Astrocyte (in vitro differentiated cells and primary cell): ENCODE measurements at regions not wholly inside any gene's neighbourhood (a gene's known extent, or its start where the extent isn't known, plus 50 kb on each side); places are given as distances from the start of the nearest gene placed in this dataset.

Experiments used
- DNase-seq: peaks from one replicate; pipeline ENCODE4 v3.0.0-alpha.2; 2010; ENCODE audit warnings: low read depth
- FAIRE-seq: peaks from 2 replicates; lab custom pipeline; 2011; peaks lifted over from hg19 to GRCh38; lab: Jason Lieb, UNC
- H2AFZ ChIP-seq: 2 replicates; pipeline ENCODE4 v1.6.0; 2012; ENCODE audit warnings: low read depth, low read length, inconsistent platforms
- H3K27ac ChIP-seq: 2 replicates; pipeline ENCODE4 v1.5.1; 2011; ENCODE audit warnings: low read depth, low read length, inconsistent platforms
- H3K27me3 ChIP-seq: 2 replicates; pipeline ENCODE4 v1.6.0; 2011; ENCODE audit warnings: low read length, inconsistent platforms; ENCODE audit not compliant: insufficient read depth
- H3K36me3 ChIP-seq: 2 replicates; pipeline ENCODE4 v1.5.1; 2011; ENCODE audit warnings: low read length, inconsistent platforms; ENCODE audit not compliant: insufficient read depth
- H3K4me1 ChIP-seq: 2 replicates; pipeline ENCODE4 v1.5.1; 2011; ENCODE audit warnings: low read length, inconsistent platforms; ENCODE audit not compliant: insufficient read depth
- H3K4me2 ChIP-seq: 2 replicates; pipeline ENCODE4 v1.6.0; 2012; ENCODE audit warnings: low read length, inconsistent platforms
- H3K4me3 ChIP-seq: 2 replicates; pipeline ENCODE4 v1.5.1; 2011; ENCODE audit warnings: low read depth, mild to moderate bottlenecking, low read length, inconsistent platforms; ENCODE audit not compliant: insufficient read depth
- H3K79me2 ChIP-seq: 2 replicates; pipeline ENCODE4 v1.6.0; 2012; ENCODE audit warnings: mild to moderate bottlenecking, low read length, inconsistent platforms; ENCODE audit not compliant: insufficient read depth
- H3K9ac ChIP-seq: 2 replicates; pipeline ENCODE4 v1.6.0; 2012; ENCODE audit warnings: mild to moderate bottlenecking, low read length, inconsistent platforms
- H3K9me3 ChIP-seq: 2 replicates; pipeline ENCODE4 v1.5.1; 2012; ENCODE audit warnings: low read depth, mild to moderate bottlenecking, low read length, inconsistent platforms; ENCODE audit not compliant: insufficient read depth
- H4K20me1 ChIP-seq: 2 replicates; pipeline ENCODE4 v1.6.0; 2012; ENCODE audit warnings: low read length, inconsistent platforms; ENCODE audit not compliant: insufficient read depth
- H3K27ac Mint-ChIP-seq: one replicate; pipeline ENCODE4 v1.8.0; 2021; ENCODE audit warnings: mild to moderate bottlenecking, mixed read lengths; ENCODE audit not compliant: unreplicated experiment
- H3K27me3 Mint-ChIP-seq: one replicate; pipeline ENCODE4 v1.8.0; 2021; ENCODE audit warnings: low read depth, mixed read lengths; ENCODE audit not compliant: unreplicated experiment
- H3K36me3 Mint-ChIP-seq: one replicate; pipeline ENCODE4 v1.8.0; 2021; ENCODE audit warnings: low read depth, mixed read lengths; ENCODE audit not compliant: unreplicated experiment
- H3K4me1 Mint-ChIP-seq: one replicate; pipeline ENCODE4 v1.8.0; 2021; ENCODE audit warnings: low read depth, mixed read lengths; ENCODE audit not compliant: unreplicated experiment
- H3K4me3 Mint-ChIP-seq: one replicate; pipeline ENCODE4 v1.8.0; 2021; ENCODE audit warnings: mild to moderate bottlenecking, moderate library complexity, mixed read lengths; ENCODE audit not compliant: unreplicated experiment
- H3K9me3 Mint-ChIP-seq: one replicate; pipeline ENCODE4 v1.8.0; 2021; ENCODE audit warnings: mild to moderate bottlenecking, mixed read lengths; ENCODE audit not compliant: unreplicated experiment
- CTCF ChIP-seq: IDR thresholded peaks from 2 replicates; pipeline ENCODE4 v1.5.1; 2011; ENCODE audit warnings: low read depth, mild to moderate bottlenecking, inconsistent platforms, low read length, moderate library complexity; ENCODE audit not compliant: insufficient read depth
- EZH2 ChIP-seq: IDR thresholded peaks from 2 replicates; pipeline ENCODE4 v1.6.1; 2012; ENCODE audit warnings: mild to moderate bottlenecking, low read length, inconsistent platforms; ENCODE audit not compliant: insufficient read depth

- no peak overlapping the region for H3K27ac ChIP-seq
- H3K36me3 ChIP-seq = no peaks in the 10 kb centered on the region
- Mint-ChIP-seq H3K4me3 (no peak overlapping the region), H3K4me1 (no peaks in the 10 kb centered on the region), H3K27ac (no peak overlapping the region), H3K36me3 (no peaks in the 10 kb centered on the region), H3K27me3 (peaks cover 69% of the 10 kb centered on the region), H3K9me3 (peaks cover 2% of the 10 kb centered on the region)
- no peak overlapping the region for H3K9ac ChIP-seq
- TF ChIP-seq EZH2 = no peak
- no peak for TF ChIP-seq CTCF
- H3K4me2 ChIP-seq = no peak overlapping the region
- no peaks in the 10 kb centered on the region for H3K9me3 ChIP-seq
- H4K20me1 ChIP-seq = no peaks in the 10 kb centered on the region
- H3K79me2 ChIP-seq = no peaks in the 10 kb centered on the region
- no peak for FAIRE-seq
- peaks cover 10% of the 10 kb centered on the region for H3K27me3 ChIP-seq
- DNase-seq = no peak
- peaks cover 6% of the 10 kb centered on the region for H3K4me1 ChIP-seq
- H2AFZ ChIP-seq = no peak overlapping the region
- no peak overlapping the region for H3K4me3 ChIP-seq
These were observed 127.6 kb upstream of the PMEPA1 start for GRCh38 chr20:57837208-57838035.

- H3K9me3 ChIP-seq = no peaks in the 10 kb centered on the region
- peaks cover 10% of the 10 kb centered on the region for H3K27me3 ChIP-seq
- peaks cover 6% of the 10 kb centered on the region for H3K4me1 ChIP-seq
- TF ChIP-seq EZH2 = no peak
- TF ChIP-seq CTCF = no peak
- peaks cover 69% of the 10 kb centered on the region for H3K27me3 Mint-ChIP-seq
- H3K9me3 Mint-ChIP-seq = peaks cover 2% of the 10 kb centered on the region
- no peaks in the 10 kb centered on the region for H3K36me3 Mint-ChIP-seq
- H3K4me3 ChIP-seq = no peak overlapping the region
- H4K20me1 ChIP-seq = no peaks in the 10 kb centered on the region
- no peaks in the 10 kb centered on the region for H3K4me1 Mint-ChIP-seq
- no peak for FAIRE-seq
- no peak for DNase-seq
- H3K79me2 ChIP-seq = no peaks in the 10 kb centered on the region
- H3K27ac ChIP-seq = no peak overlapping the region
- H2AFZ ChIP-seq = peak overlapping the region; percentile 31
- no peak overlapping the region for H3K4me2 ChIP-seq
- no peaks in the 10 kb centered on the region for H3K36me3 ChIP-seq
- no peak overlapping the region for H3K4me3 Mint-ChIP-seq
- H3K27ac Mint-ChIP-seq = no peak overlapping the region
- H3K9ac ChIP-seq = no peak overlapping the region
These were observed 126.0 kb upstream of the PMEPA1 start for GRCh38 chr20:57835588-57836455.
